ENCODE measurements at regions not wholly inside any gene's neighbourhood (a gene's known extent, or its start where the extent isn't known, plus 50 kb on each side); places are given as distances from the start of the nearest gene placed in this dataset.

DNA sequence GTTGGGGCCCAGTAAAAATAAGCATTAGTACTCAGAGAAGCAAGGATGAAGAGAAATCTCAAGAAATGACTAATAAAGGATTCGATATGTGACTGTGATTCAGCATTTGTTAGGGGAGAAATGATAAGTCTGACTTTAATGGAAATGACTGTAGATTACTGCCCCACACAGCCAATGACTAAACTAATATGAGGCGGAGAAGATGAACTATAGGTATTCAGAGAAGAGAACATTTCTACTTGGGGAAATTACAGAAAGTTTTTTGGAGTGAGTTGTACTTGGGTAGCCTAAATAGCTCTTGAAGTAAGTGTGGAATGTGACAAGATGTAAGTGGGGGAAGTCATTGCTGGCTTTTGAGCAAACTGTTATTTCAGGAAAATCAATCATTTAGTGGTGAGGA lies 380.0 kb downstream of the PDCD6IP start:
- no peak for DNase-seq (ENCODE audit: low spot score)

DNA sequence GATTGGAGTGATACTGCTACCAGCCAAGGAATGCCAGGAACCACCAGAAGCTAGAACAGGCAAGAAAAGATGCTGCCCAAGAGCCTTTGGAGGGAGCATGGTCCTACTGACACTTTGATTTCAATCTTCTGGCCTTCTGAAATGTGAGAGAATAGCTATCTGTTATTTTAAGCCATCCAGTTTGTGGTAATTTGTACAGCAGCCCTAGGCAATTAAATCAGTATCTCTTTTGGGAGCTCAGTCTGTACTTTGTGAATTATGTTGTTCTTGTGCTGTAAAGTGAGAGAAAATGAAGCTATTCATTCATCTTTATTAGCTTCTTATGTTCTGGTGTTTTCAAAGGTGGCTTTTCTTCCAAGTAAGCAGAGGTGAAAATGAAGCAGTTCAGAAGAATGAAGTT lies 381.3 kb downstream of the PDCD6IP start:
- DNase-seq (ENCODE audit: low spot score) = no peak

DNA sequence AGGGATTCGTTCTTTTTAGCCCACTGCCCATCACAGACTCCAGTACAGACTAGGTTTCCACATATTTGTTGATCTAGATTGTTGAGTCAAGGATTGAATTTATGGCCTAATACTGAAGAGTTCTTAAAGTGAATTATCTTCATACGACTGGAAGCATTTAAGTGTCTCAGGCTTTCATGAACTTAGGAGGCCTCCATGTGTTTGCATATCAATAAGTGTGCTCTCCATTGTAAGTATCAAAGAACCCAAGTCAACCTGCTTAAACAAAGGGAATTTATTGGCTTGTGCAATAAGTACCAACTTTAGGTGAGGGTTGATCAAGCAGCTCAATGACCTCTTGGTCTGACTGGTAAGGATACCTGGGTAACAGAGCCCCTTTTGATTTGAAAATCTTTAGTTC lies 382.1 kb downstream of the PDCD6IP start:
- no peak for DNase-seq (ENCODE audit: low spot score)

DNA sequence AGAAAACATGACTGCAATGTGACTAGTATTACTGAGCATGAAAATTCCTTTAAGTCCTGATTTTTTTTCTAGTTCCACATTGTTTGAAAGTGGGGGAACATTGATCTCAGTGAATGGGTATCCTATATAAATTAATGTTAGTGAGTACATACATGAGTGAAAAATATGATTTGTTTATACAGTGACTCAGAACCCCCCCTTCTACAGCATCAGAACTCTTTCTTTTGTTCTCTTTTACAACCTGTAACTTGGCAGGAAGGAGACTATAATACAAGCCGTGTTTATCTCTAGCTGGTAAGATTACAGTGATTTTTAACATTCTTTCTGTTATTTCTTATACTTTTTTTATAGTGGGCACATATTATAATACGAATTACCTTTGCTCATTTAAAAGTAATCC lies 384.7 kb downstream of the PDCD6IP start:
- no peak for DNase-seq (ENCODE audit: low spot score)

DNA sequence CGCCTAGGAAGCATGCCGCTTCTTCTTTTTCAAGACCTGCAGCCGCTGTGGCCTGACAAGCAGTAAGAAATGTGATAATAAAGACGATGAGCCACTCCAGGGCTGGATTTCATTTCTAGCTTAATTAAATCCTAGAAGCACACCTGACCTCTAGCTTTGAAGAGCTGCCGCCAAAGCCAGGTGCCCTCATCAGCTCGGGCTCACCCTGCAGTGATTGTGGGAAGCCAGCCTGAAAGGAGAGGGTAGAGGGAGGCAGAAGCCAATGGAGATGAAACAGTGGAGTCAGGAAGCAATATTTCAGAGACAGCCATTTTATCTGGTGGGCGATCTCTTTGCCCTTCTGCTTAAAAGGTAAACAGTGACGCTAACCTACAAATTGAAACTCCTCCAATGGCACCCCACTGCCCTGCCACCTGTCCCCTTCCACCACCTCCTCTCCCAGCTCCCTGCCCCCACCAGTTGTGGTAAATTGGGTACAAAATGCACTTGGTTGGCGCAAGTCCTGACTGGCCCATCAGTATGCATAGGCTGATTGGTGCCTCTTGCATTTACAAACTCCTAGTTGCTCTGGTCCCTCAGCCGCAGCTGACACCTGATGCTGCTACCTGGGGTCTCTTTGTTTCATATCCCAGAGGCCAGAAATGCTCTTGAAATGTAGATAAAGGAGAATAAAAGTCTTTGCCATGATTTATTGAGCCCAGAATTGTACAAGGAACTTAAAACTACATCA lies 385.3 kb downstream of the PDCD6IP start:
- no peak for DNase-seq (ENCODE audit: low spot score)

DNA sequence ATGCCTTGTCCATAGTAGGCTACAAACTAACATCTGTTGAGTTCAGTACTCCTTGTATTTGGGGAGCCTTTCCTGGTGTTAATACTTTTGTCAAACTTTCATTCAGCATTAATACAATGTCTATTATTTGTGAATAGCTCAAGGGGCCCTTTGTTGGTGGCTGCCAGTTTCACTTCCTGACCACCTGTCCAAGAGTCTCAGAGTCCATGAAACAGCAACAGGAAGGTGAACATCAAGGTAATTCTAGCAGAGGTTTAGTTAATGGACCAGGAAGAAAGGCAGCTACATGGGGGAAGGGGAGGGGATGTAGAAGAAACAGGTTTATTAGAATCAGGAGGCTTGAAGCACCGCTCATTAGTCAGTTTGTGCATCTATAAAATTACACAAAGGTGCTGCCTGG lies 386.9 kb downstream of the PDCD6IP start:
- no peak for DNase-seq (ENCODE audit: low spot score)

DNA sequence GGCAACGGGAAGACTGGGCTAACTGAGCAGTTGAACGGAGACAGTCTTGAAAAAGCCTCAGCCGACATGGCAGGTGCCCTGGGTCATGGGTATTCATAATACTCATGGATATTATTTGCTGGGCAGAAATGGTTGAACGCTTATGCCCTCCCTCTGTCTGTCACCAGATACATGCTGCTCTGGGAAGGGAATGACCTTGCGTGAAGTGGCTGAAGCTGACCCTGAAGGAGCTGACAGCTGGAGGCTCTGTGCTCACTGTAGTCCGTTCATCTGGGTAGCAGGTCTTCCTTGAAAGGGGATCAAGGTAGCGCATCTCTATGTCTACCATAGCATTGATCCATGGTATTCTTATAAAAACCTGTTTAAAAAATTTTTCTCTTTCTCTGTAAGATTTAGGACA lies 390.7 kb downstream of the PDCD6IP start:
- DNase-seq (ENCODE audit: low spot score) = no peak

DNA sequence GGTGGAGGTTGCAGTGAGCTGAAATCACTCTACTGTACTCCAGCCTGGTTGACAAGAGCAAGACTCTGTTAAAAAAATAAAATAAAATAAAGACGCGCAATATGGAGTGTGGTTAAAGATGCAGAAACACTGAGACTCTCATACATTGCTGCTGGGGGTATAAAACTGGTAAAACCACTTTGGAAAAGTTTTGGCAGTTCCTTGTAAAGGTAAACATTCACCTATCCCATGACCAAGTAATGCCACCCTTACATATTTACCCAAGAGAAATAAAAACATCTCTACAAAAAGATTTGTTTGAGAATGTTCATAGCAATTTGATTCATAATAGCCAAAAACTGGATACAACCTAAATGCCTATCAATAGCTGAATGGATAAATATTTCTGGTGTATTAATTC lies 398.5 kb downstream of the PDCD6IP start:
- no peak for DNase-seq (ENCODE audit: low spot score)

DNA sequence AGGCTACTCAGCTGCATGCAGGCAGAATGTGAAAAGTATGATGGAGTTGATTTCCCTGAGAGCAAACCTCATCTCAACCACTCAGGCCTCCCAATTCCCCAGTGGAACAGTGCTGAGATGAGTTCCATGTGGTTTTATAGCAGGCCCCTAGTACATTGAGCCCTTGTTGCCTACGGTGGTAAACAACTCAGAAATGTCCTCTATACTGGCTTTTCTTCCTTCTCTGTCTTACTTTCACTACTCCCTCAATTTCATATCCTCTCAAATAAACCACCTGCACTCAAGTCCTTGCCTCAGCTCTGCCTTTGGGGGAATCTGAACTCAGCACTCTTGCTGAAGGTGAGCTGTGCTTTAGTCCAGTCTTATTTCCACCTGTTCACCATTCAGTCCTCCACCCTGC lies 399.9 kb downstream of the PDCD6IP start:
- no peak for DNase-seq (ENCODE audit: low spot score)

DNA sequence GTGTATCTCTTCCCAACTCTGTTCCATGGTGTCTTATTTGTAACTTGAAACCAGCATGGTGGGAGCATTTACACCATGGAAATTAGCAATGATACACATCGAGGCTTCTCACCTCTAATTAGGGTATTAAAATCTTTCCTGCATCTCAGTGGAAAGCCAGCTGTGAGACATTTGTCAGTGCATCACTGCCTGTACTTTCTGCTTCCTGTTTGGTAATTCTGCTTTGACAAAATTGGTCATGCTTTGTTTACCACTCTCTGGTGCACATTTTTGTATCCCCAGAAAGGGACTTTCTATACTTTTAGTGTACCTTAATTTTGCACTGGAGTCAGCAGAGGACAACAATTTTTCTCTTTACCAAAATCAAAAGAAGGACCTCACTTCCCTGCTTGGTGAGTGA lies 402.1 kb downstream of the PDCD6IP start:
- DNase-seq (ENCODE audit: low spot score) = no peak

DNA sequence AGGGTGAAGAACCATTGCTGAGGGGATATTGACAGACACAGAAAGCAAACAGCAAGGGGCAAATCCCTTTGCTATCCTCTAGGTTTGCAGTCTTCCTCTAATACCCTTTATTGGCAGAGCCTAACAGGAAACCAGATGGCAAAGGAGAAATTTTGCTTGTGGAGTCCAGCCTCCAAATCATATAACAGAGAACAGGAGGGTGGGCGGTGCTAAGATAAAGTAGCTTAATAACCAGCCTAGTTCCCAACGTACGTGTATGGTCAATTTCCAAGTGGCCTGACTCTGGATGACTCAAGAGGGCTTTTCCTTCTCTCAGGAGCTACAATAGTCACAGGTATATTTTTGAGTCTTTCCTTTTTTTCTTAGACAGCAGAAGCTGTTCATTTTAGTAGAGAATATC lies 404.5 kb downstream of the PDCD6IP start:
- DNase-seq (ENCODE audit: low spot score) = no peak

DNA sequence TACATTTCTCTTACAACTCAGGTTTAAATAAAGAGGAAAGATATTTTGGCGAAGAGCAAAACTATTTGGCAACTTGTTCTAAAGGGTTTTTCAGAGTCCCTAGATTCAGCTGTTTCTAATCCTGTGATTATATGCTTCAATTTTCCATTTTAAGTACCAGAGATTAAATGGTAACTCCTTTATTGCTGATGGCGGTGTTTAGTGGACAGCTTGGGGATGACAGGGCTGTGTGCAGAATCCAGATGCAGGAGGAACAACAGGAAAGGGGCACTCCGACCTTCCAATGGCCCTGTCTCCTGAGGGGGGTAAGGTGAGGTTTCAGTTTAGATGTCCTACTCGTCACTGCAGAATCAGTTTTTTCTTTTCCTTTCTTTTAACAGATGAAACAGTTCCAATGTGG lies 405.0 kb downstream of the PDCD6IP start:
- DNase-seq (ENCODE audit: low spot score) = no peak

DNA sequence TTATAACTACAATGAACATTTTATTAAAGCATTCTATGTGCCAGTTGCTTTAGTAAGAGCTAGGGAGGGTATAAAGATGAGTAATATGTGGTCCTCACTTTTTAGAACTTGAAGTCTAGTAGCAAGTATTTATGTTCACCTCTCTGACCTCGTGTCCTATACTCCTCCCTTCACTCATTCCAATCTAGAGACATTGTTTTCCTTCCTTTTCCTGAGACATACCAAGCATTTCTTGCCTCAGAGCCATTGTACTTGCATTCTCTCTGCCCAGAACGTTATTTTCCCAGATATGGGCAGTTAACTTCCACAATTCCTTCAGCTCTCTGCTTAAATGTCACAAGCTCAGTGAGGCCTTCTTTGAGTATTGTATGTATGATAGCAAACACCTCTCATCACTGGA lies 408.6 kb downstream of the PDCD6IP start:
- no peak for DNase-seq (ENCODE audit: low spot score)

DNA sequence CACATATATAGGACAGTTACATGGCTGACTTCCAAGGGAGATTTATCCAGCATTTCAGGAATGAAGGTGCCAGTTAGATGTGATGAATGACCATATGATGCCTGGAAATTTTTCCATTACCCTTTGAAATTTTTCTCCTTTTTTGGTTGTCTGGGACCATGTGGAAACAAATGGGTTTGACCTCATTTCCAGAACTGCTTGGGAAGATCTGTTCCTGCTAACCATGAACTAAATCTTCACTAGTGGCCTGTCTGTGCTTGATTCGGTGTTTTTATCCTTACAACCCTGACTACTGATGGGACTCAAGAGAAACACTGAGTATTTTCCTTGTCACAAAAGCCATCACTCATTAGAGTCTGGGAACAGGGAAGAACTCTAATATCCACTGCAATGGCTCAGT lies 409.4 kb downstream of the PDCD6IP start:
- no peak for DNase-seq (ENCODE audit: low spot score)

DNA sequence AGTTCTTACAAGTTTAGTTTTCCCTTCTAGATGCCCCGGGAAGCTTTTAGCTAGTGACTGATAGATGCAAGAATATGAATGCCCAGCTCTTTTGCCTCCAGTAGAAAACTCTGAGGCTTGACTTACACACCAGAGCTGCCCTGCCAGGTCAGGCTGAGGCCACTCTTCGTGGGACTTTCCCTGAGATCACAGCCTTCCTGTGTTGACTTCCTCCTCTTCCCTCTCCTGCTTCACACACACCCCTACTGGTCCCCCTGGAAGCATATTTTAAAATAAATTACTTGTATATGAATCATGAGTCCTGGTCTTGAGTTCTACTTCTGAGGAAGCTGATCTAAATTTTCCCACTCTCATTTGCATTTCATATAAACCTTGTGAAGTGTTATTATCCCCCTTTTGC lies 413.7 kb downstream of the PDCD6IP start:
- no peak for DNase-seq (ENCODE audit: low spot score)

DNA sequence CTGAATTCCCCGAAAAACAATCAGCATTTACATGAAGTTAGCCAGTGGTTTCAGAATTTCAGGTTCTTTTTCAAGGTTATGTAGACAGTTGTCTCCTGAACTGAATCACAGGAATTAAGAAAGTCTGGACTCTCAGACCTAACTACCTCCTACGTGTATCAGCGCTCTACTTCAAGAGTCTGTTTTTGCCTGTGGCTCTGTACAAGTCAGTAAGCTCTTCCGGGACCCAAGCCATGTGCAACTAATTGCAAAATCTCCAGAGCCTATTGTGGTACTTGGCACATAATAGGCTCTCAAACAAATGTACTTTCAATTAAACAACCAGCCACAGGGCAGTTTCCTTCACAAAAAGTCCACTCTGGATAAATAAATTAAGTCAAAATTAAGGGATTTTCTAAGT lies 414.2 kb downstream of the PDCD6IP start:
- no peak for DNase-seq (ENCODE audit: low spot score)

DNA sequence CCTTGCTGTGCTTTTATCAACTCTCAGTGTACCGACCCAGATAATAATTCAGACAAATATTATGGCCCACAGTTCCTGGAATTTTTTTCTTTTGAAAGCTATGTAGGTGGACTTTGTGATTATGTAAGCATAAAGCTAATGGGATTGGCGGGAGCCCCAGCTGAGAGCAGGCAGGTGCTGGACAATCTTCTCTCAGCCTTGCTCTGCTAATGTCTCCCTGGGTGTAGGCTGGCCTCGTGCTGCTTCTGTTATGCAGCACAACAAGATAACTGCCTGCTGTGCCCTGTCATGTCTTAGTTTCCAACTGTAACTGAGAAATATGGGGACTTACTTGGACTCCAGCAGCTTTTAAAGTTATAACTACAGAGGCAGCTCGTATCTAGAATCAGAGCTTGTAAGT lies 415.0 kb downstream of the PDCD6IP start:
- DNase-seq (ENCODE audit: low spot score) = no peak

DNA sequence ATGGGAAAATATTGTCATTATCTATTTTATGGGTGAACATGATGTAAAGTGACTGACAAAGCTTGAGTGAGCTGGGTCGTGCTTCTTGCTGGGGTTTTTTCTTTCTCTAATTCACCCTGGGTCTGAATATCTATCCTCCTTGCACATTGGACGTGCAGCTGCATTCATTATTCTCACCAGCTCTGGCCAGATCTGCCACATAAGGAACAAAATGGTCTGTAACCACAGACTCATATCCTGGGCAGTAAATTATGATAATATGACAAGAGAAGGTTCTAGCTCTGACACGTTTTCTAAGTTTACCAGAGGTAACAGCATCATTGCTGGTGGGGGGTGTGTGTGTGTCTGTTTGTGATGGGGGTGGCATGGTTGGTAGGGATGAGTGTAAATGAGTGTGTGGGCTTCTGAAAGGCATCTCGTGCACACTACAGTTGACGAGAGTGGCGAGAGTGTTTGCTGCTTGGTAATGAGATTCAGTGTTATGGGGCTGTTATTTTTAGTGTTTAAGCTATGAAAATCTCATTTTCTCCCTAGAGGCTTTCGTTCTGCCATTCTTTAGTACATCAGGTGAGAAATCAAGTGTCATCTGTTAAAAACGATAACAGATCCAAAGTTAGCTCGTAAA lies 418.4 kb downstream of the PDCD6IP start:
- no peak for DNase-seq (ENCODE audit: low spot score)

DNA sequence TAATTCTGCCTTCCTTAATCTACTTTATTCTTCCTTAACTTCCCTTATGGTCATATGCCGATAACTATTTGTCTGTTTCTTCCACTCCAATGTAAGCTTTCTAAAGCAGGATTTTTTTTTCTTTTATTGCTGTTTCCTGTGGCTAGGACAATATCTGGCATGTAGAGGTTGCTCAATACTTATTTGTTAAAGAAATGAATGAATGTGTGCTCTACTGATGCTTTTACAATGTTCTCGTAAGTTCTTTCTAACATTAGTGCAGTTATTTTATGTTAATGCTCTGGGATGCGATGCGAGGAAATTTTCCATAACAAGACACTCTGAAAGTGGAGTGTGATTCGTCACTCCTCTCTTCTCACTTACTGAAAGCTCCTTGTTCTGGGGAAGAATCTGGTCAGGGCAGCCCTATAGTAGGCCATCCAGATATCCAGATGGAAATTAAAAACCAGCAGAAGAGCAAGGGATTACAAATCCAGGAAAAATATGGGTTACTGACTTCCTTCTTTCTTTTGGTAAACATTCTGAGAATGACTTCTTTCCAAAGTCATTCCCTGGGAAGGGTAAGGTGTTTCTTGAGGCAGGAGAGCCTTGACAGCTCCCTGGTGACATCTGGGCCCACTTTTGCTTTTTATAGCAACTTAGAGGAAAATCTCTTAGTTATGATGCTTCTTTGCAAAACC lies 420.4 kb downstream of the PDCD6IP start:
- DNase-seq (ENCODE audit: low spot score) = no peak

DNA sequence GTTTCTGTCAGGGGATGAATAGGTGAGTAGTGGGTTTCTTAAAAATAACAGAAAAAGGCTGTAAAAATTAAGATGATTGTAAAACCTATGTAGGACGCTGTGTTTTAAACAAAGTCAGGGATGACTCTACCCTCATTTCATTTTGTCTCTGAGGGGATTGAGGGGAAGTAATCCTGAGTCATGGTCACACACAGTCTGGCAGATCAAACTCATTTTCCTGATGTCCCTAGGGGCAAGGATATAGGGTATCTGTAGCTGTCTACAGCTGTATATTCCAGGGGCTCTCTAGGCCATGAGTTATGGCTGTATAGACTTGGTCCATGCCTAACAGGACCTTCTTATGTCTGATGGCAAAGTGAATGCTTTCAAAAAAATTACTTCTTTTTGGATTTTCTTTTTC lies 421.1 kb downstream of the PDCD6IP start:
- DNase-seq (ENCODE audit: low spot score) = no peak

DNA sequence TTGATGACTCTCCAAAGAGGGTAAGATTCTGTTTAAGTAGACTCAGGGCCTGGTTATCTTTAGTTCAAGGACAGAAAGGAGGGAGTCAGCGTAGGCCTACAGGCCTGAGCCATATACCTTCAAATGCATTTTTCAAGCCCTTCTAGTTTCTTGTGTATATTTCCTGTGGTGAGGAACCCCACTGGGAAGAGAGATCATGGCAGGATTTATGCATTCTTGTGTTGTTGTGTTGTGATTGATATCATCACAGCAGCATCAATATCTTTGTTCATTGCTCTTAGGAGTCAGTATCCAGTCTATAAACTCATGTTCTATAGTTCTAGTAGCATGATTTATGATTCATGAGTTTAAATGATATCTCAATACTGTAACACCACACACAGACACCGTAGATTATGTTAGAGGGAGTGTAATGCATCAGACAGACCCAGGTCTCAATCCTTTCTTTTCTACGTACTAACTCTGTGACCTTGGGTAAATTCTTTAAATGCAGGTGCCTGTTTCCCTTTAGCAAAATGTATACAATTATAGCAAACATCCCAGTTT lies 427.5 kb downstream of the PDCD6IP start:
- no peak for DNase-seq (ENCODE audit: low spot score)

DNA sequence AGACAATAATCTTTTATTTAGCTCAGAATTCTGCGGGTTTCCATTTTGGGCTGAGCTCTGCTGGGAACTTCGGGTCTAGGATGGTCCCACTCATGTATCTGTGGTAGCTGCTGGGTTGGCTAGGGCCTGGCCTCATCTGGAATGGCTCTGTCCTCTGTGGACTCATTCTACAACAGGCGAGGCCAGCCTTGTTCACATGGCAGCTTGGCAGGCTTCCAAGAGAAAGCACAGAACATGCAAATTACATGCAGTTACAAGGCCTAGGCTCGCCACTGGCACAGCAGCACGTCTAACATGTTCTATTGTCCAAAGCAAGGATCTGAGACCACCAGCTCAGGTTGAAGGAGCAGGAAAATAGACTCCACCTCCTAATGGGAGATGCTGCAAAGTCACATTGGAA lies 431.4 kb downstream of the PDCD6IP start:
- DNase-seq (ENCODE audit: low spot score) = no peak

DNA sequence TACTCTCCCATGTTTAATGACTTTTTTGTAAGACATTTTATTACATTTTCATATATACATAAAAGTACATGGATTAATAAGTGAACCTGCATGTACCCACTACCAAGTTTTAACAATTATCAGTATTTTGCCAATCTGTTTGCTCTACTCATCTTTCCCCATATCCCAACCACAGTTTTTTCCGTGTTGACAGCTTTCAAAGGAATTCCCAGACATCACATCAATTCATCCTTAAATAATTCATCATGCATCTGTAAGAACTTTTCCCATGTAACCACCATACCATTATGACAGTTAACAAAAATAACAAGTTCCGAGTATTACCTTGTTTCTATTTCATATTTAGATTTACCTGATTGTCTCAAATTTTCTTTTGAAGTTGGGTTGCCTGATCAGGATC lies 436.7 kb downstream of the PDCD6IP start:
- DNase-seq (ENCODE audit: low spot score) = no peak

All from mesenteric fat pad (tissue), 1 donor.